ENCODE measurements at regions not wholly inside any gene's neighbourhood (a gene's known extent, or its start where the extent isn't known, plus 50 kb on each side); places are given as distances from the start of the nearest gene placed in this dataset.

GRCh38 chr1:87206044-87206831, 122.4 kb upstream of the LMO4 start:
- TF ChIP-seq CTCF (IDR thresholded peaks at IDR 0.05; ENCODE audit: low read depth, low read length), result no peak
- no peak for DNase-seq
- Histone ChIP-seq H3K27ac (no peak overlapping the region), H3K36me3 (no peaks in the 10 kb centered on the region), H3K9me3 (ENCODE audit: severe bottlenecking) (no peaks in the 10 kb centered on the region), H3K27me3 (ENCODE audit: insufficient read depth, low read depth, severe bottlenecking) (no peaks in the 10 kb centered on the region), H3K4me3 (ENCODE audit: low read depth, low read length) (no peak overlapping the region)

DNA sequence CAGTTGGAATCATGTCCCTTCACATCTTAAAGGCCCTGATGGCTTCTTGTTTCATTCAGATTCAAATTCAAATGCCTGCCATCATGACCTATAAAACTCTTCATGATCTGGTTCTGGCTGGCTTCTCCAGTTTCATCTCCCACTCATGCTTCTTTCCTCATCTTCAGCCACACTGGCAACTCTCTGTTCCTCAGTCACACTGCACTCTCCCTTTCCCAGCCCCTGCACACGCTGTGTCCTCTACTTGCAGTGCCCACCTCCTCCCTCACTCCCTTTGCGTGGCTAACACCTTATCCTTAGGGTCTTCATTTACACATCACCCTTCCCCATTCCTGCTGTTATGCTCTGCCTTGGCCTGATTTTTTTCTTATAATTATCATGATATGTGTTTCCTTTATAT, 120.6 kb upstream of the LMO4 start:
- Histone ChIP-seq H3K4me3 (ENCODE audit: low read depth, low read length) (no peak overlapping the region), H3K9me3 (ENCODE audit: severe bottlenecking) (no peaks in the 10 kb centered on the region), H3K27me3 (ENCODE audit: insufficient read depth, low read depth, severe bottlenecking) (no peaks in the 10 kb centered on the region), H3K27ac (no peak overlapping the region), H3K36me3 (no peaks in the 10 kb centered on the region)
- no peak for DNase-seq
- TF ChIP-seq CTCF (IDR thresholded peaks at IDR 0.05; ENCODE audit: low read depth, low read length), result no peak

- TF ChIP-seq CTCF (IDR thresholded peaks at IDR 0.05; ENCODE audit: low read depth, low read length), result no peak
- H3K9me3 ChIP-seq (ENCODE audit: severe bottlenecking), result no peaks in the 10 kb centered on the region
- H3K4me3 ChIP-seq (ENCODE audit: low read depth, low read length), result no peak overlapping the region
- no peaks in the 10 kb centered on the region for H3K36me3 ChIP-seq
- no peak overlapping the region for H3K27ac ChIP-seq
- H3K27me3 ChIP-seq (ENCODE audit: insufficient read depth, low read depth, severe bottlenecking), result no peaks in the 10 kb centered on the region
- no peak for DNase-seq
Observed at GRCh38 chr1:87208931-87209330, 119.7 kb upstream of the LMO4 start.

DNA sequence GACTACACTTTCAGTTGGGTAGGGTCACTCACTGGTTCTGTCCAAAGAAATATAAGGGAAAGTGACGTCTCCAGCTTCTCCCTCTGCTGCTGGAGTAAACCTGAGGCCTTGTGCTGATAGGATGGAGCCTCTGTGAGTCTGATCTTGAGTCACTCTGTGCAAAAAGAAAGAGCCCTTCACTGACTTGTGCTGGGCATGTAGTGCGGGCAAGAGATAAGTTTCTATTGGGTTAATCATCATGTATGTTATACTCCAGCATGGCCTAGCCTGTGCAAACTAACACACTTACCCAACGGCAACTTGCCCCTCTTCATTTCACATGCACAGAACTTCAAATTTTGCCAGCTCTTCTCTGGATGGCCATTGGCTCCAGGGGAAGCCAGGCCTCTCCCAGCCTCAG, 118.5 kb upstream of the LMO4 start:
- no peak for DNase-seq
- Histone ChIP-seq H3K36me3 (no peaks in the 10 kb centered on the region), H3K4me3 (ENCODE audit: low read depth, low read length) (no peak overlapping the region), H3K27me3 (ENCODE audit: insufficient read depth, low read depth, severe bottlenecking) (no peaks in the 10 kb centered on the region), H3K27ac (no peak overlapping the region), H3K9me3 (ENCODE audit: severe bottlenecking) (no peaks in the 10 kb centered on the region)
- TF ChIP-seq CTCF (IDR thresholded peaks at IDR 0.05; ENCODE audit: low read depth, low read length), result no peak

DNA sequence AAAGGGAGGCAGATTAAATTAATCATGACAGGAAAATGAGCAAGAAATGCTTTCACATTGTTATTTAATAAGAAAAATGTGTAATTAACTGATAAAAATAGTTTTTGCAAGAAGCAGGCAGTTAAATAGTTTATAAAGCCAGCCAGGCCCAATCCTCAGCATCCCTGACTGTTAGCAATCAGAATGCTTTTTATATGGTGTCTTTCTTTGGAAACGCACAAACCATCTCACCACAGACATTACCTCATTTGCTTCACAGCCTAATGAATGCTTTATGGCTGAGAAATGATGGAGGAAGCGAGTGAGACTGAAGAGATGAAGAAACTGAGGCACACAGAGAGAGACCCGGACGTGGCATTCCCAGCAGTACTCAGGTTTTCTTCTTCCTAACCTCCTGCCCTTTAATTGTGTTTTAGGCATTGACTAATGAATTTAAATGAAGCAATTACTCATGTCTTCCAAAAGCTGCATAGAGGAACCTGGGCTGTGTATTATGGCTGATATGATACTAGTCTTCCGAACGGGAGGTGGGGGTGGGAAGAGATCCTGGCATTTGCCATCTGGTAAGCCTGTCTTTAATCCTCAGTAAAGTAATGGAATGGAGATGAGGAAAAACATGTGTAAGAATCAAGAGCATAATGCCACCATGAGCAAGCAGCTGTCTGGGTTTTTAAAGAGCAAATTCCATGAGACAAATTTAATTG, 116.1 kb upstream of the LMO4 start:
- Histone ChIP-seq H3K27ac (no peak overlapping the region), H3K9me3 (ENCODE audit: severe bottlenecking) (peaks cover 3% of the 10 kb centered on the region), H3K36me3 (no peaks in the 10 kb centered on the region), H3K27me3 (ENCODE audit: insufficient read depth, low read depth, severe bottlenecking) (no peaks in the 10 kb centered on the region), H3K4me3 (ENCODE audit: low read depth, low read length) (no peak overlapping the region)
- no peak for TF ChIP-seq CTCF (IDR thresholded peaks at IDR 0.05; ENCODE audit: low read depth, low read length)
- peak; percentile 23 for DNase-seq
